IMR-90 (cell line): ENCODE measurements at regions not wholly inside any gene's neighbourhood (a gene's known extent, or its start where the extent isn't known, plus 50 kb on each side); places are given as distances from the start of the nearest gene placed in this dataset.

Source experiments
- ATAC-seq: fragments of 200-7000 bp; cut with Tn5 transposase; 2 replicates; pipeline ENCODE4 v1.9.1; 2020; ENCODE audit warnings: low read depth, mild to moderate bottlenecking, moderate library complexity
- BruUV-seq: library from RNA; stranded (reverse); fragments of 400-500 nt; replicated peaks from 2 replicates; lab custom pipeline; 2021; lab: Mats Ljungman, UMichigan
- CTCF ChIA-PET: fragments of 300-600 bp; formaldehyde crosslinking; extraction: SDS; loops from one replicate; lab custom pipeline; 2021; ENCODE audit warnings: antibody characterized with exemption; lab: Yijun Ruan, JAX
- POLR2A ChIA-PET: fragments of 300-600 bp; sonication (Branson Sonifier 250); formaldehyde crosslinking; loops from one replicate; lab custom pipeline; 2022; ENCODE audit warnings: antibody characterized with exemption; ENCODE audit not compliant: unreplicated experiment; lab: Charles Lee
- DNase-seq: peaks from one replicate; pipeline ENCODE4 v3.0.0; 2013
- H2AFZ ChIP-seq: replicated peaks from 2 replicates; pipeline ENCODE3; 2013; ENCODE audit warnings: low read length, mild to moderate bottlenecking; ENCODE audit not compliant: poor library complexity
- H2AK5ac ChIP-seq: 2 replicates; pipeline ENCODE4 v1.6.1; 2013; ENCODE audit warnings: low read depth, low read length, inconsistent platforms
- H2AK9ac ChIP-seq: replicated peaks from 2 replicates; pipeline ENCODE3; 2013; ENCODE audit warnings: mild to moderate bottlenecking, low read depth, low read length, moderate library complexity; ENCODE audit not compliant: poor library complexity
- H2BK120ac ChIP-seq: 2 replicates; pipeline ENCODE4 v1.6.1; 2013; ENCODE audit warnings: low read depth, low read length, inconsistent platforms
- H2BK15ac ChIP-seq: 3 replicates; pipeline ENCODE4 v1.6.1; 2013; ENCODE audit warnings: low read depth, low read length, inconsistent platforms
- H2BK20ac ChIP-seq: 2 replicates; pipeline ENCODE4 v1.6.1; 2013; ENCODE audit warnings: low read depth, mild to moderate bottlenecking, inconsistent platforms, low read length, moderate library complexity
- H2BK5ac ChIP-seq: 2 replicates; pipeline ENCODE4 v1.6.1; 2013; ENCODE audit warnings: mild to moderate bottlenecking, low read depth, low read length, inconsistent platforms; ENCODE audit not compliant: poor library complexity, severe bottlenecking
- H3K14ac ChIP-seq: replicated peaks from 2 replicates; pipeline ENCODE4 v1.6.1; 2013; ENCODE audit warnings: low read depth, low read length, inconsistent platforms
- H3K18ac ChIP-seq: 2 replicates; pipeline ENCODE4 v1.6.1; 2013; ENCODE audit warnings: low read depth, low read length, control low read depth
- H3K23ac ChIP-seq: 2 replicates; pipeline ENCODE4 v1.6.1; 2013; ENCODE audit warnings: low read depth, low read length, inconsistent platforms
- H3K27ac ChIP-seq: 2 replicates; pipeline ENCODE4 v1.5.1; 2013; ENCODE audit warnings: mild to moderate bottlenecking, control low read depth, low read length; ENCODE audit not compliant: insufficient read depth
- H3K27me3 ChIP-seq: 2 replicates; pipeline ENCODE4 v1.6.1; 2013; ENCODE audit warnings: low read length; ENCODE audit not compliant: control insufficient read depth, insufficient read depth
- H3K36me3 ChIP-seq: 2 replicates; pipeline ENCODE4 v1.6.1; 2013; ENCODE audit warnings: low read length, mixed read lengths; ENCODE audit not compliant: control insufficient read depth, insufficient read depth
- H3K4ac ChIP-seq: 2 replicates; pipeline ENCODE4 v1.6.1; 2013; ENCODE audit warnings: low read depth, low read length, inconsistent platforms
- H3K4me1 ChIP-seq: 2 replicates; pipeline ENCODE4 v1.6.1; 2013; ENCODE audit warnings: low read length, mixed read lengths; ENCODE audit not compliant: control insufficient read depth, insufficient read depth
- H3K4me2 ChIP-seq: 2 replicates; pipeline ENCODE4 v1.6.1; 2013; ENCODE audit warnings: low read depth, mild to moderate bottlenecking, control low read depth, low read length, moderate library complexity
- H3K4me3 ChIP-seq: 2 replicates; pipeline ENCODE4 v1.5.1; 2013; ENCODE audit warnings: low read depth, mild to moderate bottlenecking, control low read depth, low read length, moderate library complexity; ENCODE audit not compliant: insufficient read depth
- H3K56ac ChIP-seq: 2 replicates; pipeline ENCODE4 v1.6.1; 2013; ENCODE audit warnings: low read length, inconsistent platforms; ENCODE audit not compliant: insufficient read depth; ENCODE audit errors: extremely low read depth
- H3K79me1 ChIP-seq, 2 experiments: 2 replicates each; pipeline ENCODE4 v1.6.1; 2013; ENCODE audit warnings: low read length in 2 of 2, inconsistent platforms in 1 of 2, low read depth in 1 of 2
- H3K9ac ChIP-seq: 2 replicates; pipeline ENCODE4 v1.6.1; 2013; ENCODE audit warnings: low read depth, low read length, control low read depth
- H3K9me1 ChIP-seq: 2 replicates; pipeline ENCODE4 v1.6.1; 2013; ENCODE audit warnings: low read length, inconsistent platforms; ENCODE audit not compliant: insufficient read depth
- H3K9me3 ChIP-seq: 2 replicates; pipeline ENCODE4 v1.6.1; 2013; ENCODE audit warnings: low read length; ENCODE audit not compliant: control insufficient read depth, insufficient read depth
- H4K20me1 ChIP-seq: 2 replicates; pipeline ENCODE4 v1.6.1; 2013; ENCODE audit warnings: low read length, inconsistent platforms; ENCODE audit not compliant: insufficient read depth
- H4K5ac ChIP-seq: 2 replicates; pipeline ENCODE4 v1.6.1; 2013; ENCODE audit warnings: mild to moderate bottlenecking, low read depth, low read length, control low read depth
- H4K8ac ChIP-seq, 2 experiments: 2 replicates each; pipeline ENCODE4 v1.6.1; 2013; ENCODE audit warnings: low read depth in 2 of 2, low read length in 2 of 2, control low read depth in 1 of 2, inconsistent platforms in 1 of 2
- H4K91ac ChIP-seq: 2 replicates; pipeline ENCODE4 v1.6.1; 2013; ENCODE audit warnings: low read depth, low read length, inconsistent platforms; ENCODE audit not compliant: insufficient read depth
- BHLHE40 ChIP-seq: fragments of 150-350 bp; IDR thresholded peaks from 2 replicates; pipeline ENCODE4 v1.6.1; 2016; ENCODE audit warnings: mild to moderate bottlenecking, low read depth, low read length
- CEBPB ChIP-seq: IDR thresholded peaks from 2 replicates; pipeline ENCODE4 v1.6.1; 2012; ENCODE audit warnings: low read depth, low read length, improper control_type of control experiment
- CHD1 ChIP-seq: IDR thresholded peaks from 2 replicates; pipeline ENCODE4 v1.6.1; 2012; ENCODE audit warnings: low read depth, low read length, improper control_type of control experiment
- CTCF ChIP-seq: conservative IDR thresholded peaks from 2 replicates; pipeline ENCODE4 v1.5.1; 2012; ENCODE audit warnings: mild to moderate bottlenecking, low read depth, low read length, improper control_type of control experiment
- FOS ChIP-seq: fragments of 150-350 bp; IDR thresholded peaks from 2 replicates; pipeline ENCODE4 v1.6.1; 2016; ENCODE audit warnings: low read depth, low read length
- MAFK ChIP-seq: IDR thresholded peaks from 2 replicates; pipeline ENCODE4 v1.6.1; 2012; ENCODE audit warnings: low read depth, low read length, improper control_type of control experiment
- MAZ ChIP-seq: IDR thresholded peaks from 2 replicates; pipeline ENCODE4 v1.6.1; 2012; ENCODE audit warnings: low read depth, mild to moderate bottlenecking, low read length, improper control_type of control experiment, moderate library complexity, borderline replicate concordance
- MXI1 ChIP-seq: IDR thresholded peaks from 2 replicates; pipeline ENCODE4 v1.6.1; 2012; ENCODE audit warnings: low read depth, mild to moderate bottlenecking, low read length, moderate library complexity, borderline replicate concordance
- NFE2L2 ChIP-seq: fragments of 150-350 bp; IDR thresholded peaks from 2 replicates; pipeline ENCODE4 v1.6.1; 2016; ENCODE audit warnings: low read depth, mild to moderate bottlenecking, low read length
- POLR2A ChIP-seq: IDR thresholded peaks from 2 replicates; pipeline ENCODE4 v1.6.1; 2012; ENCODE audit warnings: mild to moderate bottlenecking, low read depth, low read length
- RAD21 ChIP-seq: IDR thresholded peaks from 2 replicates; pipeline ENCODE4 v1.6.1; 2012; ENCODE audit warnings: low read length, improper control_type of control experiment
- RCOR1 ChIP-seq: IDR thresholded peaks from 2 replicates; pipeline ENCODE4 v1.6.1; 2012; ENCODE audit warnings: mild to moderate bottlenecking, low read length, improper control_type of control experiment; ENCODE audit not compliant: insufficient replicate concordance
- RFX5 ChIP-seq: IDR thresholded peaks from 2 replicates; pipeline ENCODE4 v1.8.0; 2012; ENCODE audit warnings: low read depth, mild to moderate bottlenecking, low read length, moderate library complexity
- SMC3 ChIP-seq: fragments of 150-350 bp; IDR thresholded peaks from 2 replicates; pipeline ENCODE4 v1.6.1; 2016; ENCODE audit warnings: low read depth, mild to moderate bottlenecking, antibody characterized with exemption, low read length, moderate library complexity
- USF2 ChIP-seq: fragments of 150-350 bp; IDR thresholded peaks from 2 replicates; pipeline ENCODE4 v1.6.1; 2017; ENCODE audit warnings: mild to moderate bottlenecking, antibody characterized with exemption, low read length, low read depth
- WGBS, 2 experiments: methylation state at CpG; one replicate each; pipeline versions ENCODE4 v1.1.5 to v1.1.7; 2013; ENCODE audit warnings: missing lambda C conversion rate in 2 of 2; ENCODE audit not compliant: insufficient read length in 1 of 2; ENCODE audit errors: extremely low coverage in 2 of 2; 5-methylcytosine and 5-hydroxymethylcytosine counted together
- dilution Hi-C: fragments of 300-500 bp; cut with HindIII; formaldehyde crosslinking; loops from one replicate; pipeline ENCODE4 v1.14.3; 2018; ENCODE audit warnings: low sequenced_read_pairs; ENCODE audit not compliant: unreplicated experiment
- in situ Hi-C: fragments of 300-500 bp; cut with MboI; formaldehyde crosslinking; loops from 3 replicates; pipeline ENCODE4 v1.14.3; 2019; ENCODE audit warnings: low sequenced_read_pairs, inconsistent platforms, mixed read lengths
- intact Hi-C: fragments of 100-400 bp; cut with micrococcal nuclease; formaldehyde crosslinking; loops from 2 replicates; pipeline ENCODE4 v1.10.0; 2022

- no peak overlapping the region for H3K4me2 ChIP-seq
- no peak overlapping the region for H4K5ac ChIP-seq
- no TSS peak for BruUV-seq
- no peaks in the 10 kb centered on the region for H3K4me1 ChIP-seq
- H2BK15ac ChIP-seq, result no peak overlapping the region
- H3K9me3 ChIP-seq, result no peaks in the 10 kb centered on the region
- H3K9ac ChIP-seq, result no peak overlapping the region
- in situ Hi-C loops (no loop called here), intact Hi-C loops (no loop called here), dilution Hi-C loops (no loop called here)
- ChIA-PET CTCF (no interaction called here), POLR2A (no interaction called here)
- no peaks in the 10 kb centered on the region for H3K79me1 ChIP-seq
- no peak overlapping the region for H2AFZ ChIP-seq
- H3K9me1 ChIP-seq, result no peaks in the 10 kb centered on the region
- H2AK9ac ChIP-seq, result no peak overlapping the region
- no peak overlapping the region for H2BK5ac ChIP-seq
- H2AK5ac ChIP-seq, result no peak overlapping the region
- H4K20me1 ChIP-seq, result no peaks in the 10 kb centered on the region
- ATAC-seq, result no peak
- no peak overlapping the region for H3K14ac ChIP-seq
- DNase-seq, result no peak
- no peak overlapping the region for H3K56ac ChIP-seq
- no peak overlapping the region for H4K91ac ChIP-seq
- H3K18ac ChIP-seq, result no peak overlapping the region
- H3K4ac ChIP-seq, result no peak overlapping the region
- no peak overlapping the region for H4K8ac ChIP-seq
- H3K36me3 ChIP-seq, result no peaks in the 10 kb centered on the region
- WGBS, 2 experiments, result no CpG with 5 or more reads among the region's 2 CpGs
- H3K4me3 ChIP-seq, result no peak overlapping the region
- TF ChIP-seq FOS (no peak), USF2 (no peak), RCOR1 (no peak), BHLHE40 (no peak), CHD1 (no peak), CTCF (no peak), RAD21 (no peak), NFE2L2 (no peak), MXI1 (no peak), MAFK (no peak), CEBPB (no peak), SMC3 (no peak), POLR2A (no peak), MAZ (no peak), RFX5 (no peak)
- no peak overlapping the region for H3K27ac ChIP-seq
- H2BK20ac ChIP-seq, result no peak overlapping the region
- H3K23ac ChIP-seq, result no peak overlapping the region
- H3K27me3 ChIP-seq, result no peaks in the 10 kb centered on the region
- H2BK120ac ChIP-seq, result no peak overlapping the region
These were observed 575.6 kb upstream of the GRAMD2B start for GRCh38 chr5:125847561-125847960.
